ENCODE measurements at regions not wholly inside any gene's neighbourhood (a gene's known extent, or its start where the extent isn't known, plus 50 kb on each side); places are given as distances from the start of the nearest gene placed in this dataset.

GRCh38 chr2:239477591-239477990, 76.8 kb upstream of the HDAC4 start:
- no peaks in the 10 kb centered on the region for H3K36me3 ChIP-seq
- H3K27me3 ChIP-seq = no peaks in the 10 kb centered on the region
- no peak overlapping the region for H3K27ac ChIP-seq
- H3K4me1 ChIP-seq = no peaks in the 10 kb centered on the region
- FAIRE-seq (no peak), ATAC-seq (no peak), DNase-seq (no peak)
- H3K4me3 ChIP-seq = no peak overlapping the region
- 71 to 74% methylated on average over 19 of the region's 19 CpGs for WGBS, 2 donors
- no peaks in the 10 kb centered on the region for H3K9me3 ChIP-seq
- no peak for TF ChIP-seq CTCF (IDR thresholded peaks at IDR 0.05)
- intact Hi-C loops (cut with DNase I) = no loop called here

DNA sequence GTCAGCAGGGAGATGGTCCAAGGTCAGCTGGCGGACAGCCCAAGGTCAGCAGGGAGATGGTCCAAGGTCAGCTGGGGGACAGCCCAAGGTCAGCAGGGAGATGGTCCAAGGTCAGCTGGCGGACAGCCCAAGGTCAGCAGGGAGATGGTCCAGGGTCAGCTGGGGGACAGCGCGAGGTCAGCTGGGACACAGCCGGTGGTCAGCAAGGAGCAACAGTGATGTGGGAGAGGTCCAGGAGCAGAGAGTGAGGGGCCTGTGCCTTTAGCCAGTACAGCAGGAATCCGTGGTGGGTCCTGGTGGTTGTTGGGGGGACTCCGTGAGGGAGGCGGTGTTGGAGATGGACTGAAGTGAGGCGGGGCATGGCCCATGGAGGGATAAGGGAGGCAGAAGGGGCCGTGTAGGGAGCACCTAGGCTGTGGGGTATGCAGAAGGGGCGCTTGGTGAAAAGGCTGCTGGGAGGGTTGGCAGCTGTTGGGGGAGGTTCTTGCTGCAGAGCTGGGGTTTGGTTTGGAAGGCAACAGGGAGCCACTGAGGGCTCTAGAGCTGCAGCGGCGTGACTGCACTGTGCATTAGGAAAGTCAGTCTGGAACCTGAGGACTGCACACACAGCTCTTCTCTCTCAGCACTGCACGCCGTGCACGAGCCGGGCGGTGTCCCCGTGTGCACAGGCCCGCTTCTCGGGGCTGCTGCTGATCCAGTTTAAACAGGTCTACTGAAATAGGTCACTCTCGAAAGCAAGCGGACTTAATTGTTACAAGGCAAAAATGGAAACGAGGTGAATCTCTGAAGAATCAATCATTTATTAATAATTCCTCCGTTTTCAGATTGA, 76.2 kb upstream of the HDAC4 start:
- Histone ChIP-seq H3K36me3 (no peaks in the 10 kb centered on the region), H3K27me3 (no peaks in the 10 kb centered on the region), H3K27ac (no peak overlapping the region), H3K9me3 (no peaks in the 10 kb centered on the region), H3K4me1 (no peaks in the 10 kb centered on the region), H3K4me3 (no peak overlapping the region)
- DNase-seq (no peak), ATAC-seq (no peak), FAIRE-seq (no peak)
- intact Hi-C loops (cut with DNase I) = no loop called here
- no peak for TF ChIP-seq CTCF (IDR thresholded peaks at IDR 0.05)
- 79 to 85% methylated on average over 24 to 25 of the region's 25 CpGs for whole genome bisulfite sequencing, 2 donors

- intact Hi-C loops (cut with DNase I) = no loop called here
- FAIRE-seq = no peak
- TF ChIP-seq CTCF (IDR thresholded peaks at IDR 0.05) = no peak
Observed at GRCh38 chr2:239476029-239476756, 75.4 kb upstream of the HDAC4 start.

GRCh38 chr2:239475161-239476028, 74.6 kb upstream of the HDAC4 start:
- no peak for TF ChIP-seq CTCF (IDR thresholded peaks at IDR 0.05)
- intact Hi-C loops (cut with DNase I) = no loop called here
- FAIRE-seq (no peak), DNase-seq (no peak), ATAC-seq (no peak)
- Histone ChIP-seq H3K36me3 (no peaks in the 10 kb centered on the region), H3K4me3 (no peak overlapping the region), H3K27me3 (no peaks in the 10 kb centered on the region), H3K27ac (no peak overlapping the region), H3K9me3 (no peaks in the 10 kb centered on the region), H3K4me1 (no peaks in the 10 kb centered on the region)
- 64 to 75% methylated on average over 13 of the region's 13 CpGs for WGBS, 2 donors

More at GRCh38 chr2:239476029-239476756, 75.4 kb upstream of the HDAC4 start:
- H3K36me3 ChIP-seq = no peaks in the 10 kb centered on the region
- H3K4me3 ChIP-seq = no peak overlapping the region
- H3K9me3 ChIP-seq = no peaks in the 10 kb centered on the region
- no peaks in the 10 kb centered on the region for H3K4me1 ChIP-seq
- no peak overlapping the region for H3K27ac ChIP-seq
- no peak for DNase-seq
- WGBS, 2 donors = 68 to 75% methylated on average over 14 of the region's 14 CpGs
- ATAC-seq = no peak
- no peaks in the 10 kb centered on the region for H3K27me3 ChIP-seq

All from pancreas (tissue), 10 donors.